ENCODE measurements at regions not wholly inside any gene's neighbourhood (a gene's known extent, or its start where the extent isn't known, plus 50 kb on each side); places are given as distances from the start of the nearest gene placed in this dataset.

- no peaks in the 10 kb centered on the region for H4K20me1 ChIP-seq (replicated peaks; ENCODE audit: insufficient read depth)
- H3K79me2 ChIP-seq (replicated peaks; ENCODE audit: insufficient read depth), result no peaks in the 10 kb centered on the region
- no peak overlapping the region for H3K4me3 ChIP-seq
- H3K36me3 Mint-ChIP-seq (ENCODE audit: low read depth), result no peaks in the 10 kb centered on the region; the same call in 2 of the 3 replicates
- no peak overlapping the region for H3K4me3 Mint-ChIP-seq
- no peaks in the 10 kb centered on the region for H3K4me1 ChIP-seq (ENCODE audit: insufficient read depth)
- H3K27me3 ChIP-seq (ENCODE audit: insufficient read depth), result no peaks in the 10 kb centered on the region
- no peaks in the 10 kb centered on the region for H3K4me1 Mint-ChIP-seq
- no peaks in the 10 kb centered on the region for H3K9me2 ChIP-seq (ENCODE audit: insufficient read depth)
- no peak overlapping the region for H3K27ac Mint-ChIP-seq
- H3K4me2 ChIP-seq, result no peak overlapping the region
- no peaks in the 10 kb centered on the region; the same call in 2 of the 3 replicates for H3K9me3 Mint-ChIP-seq
- H3F3A ChIP-seq (replicated peaks; ENCODE audit: low read depth), result no peaks in the 10 kb centered on the region
- ATAC-seq, result no peak
- no peak overlapping the region for H2AFZ ChIP-seq
- H3K27ac ChIP-seq (ENCODE audit: low read depth), result no peak overlapping the region
- H3K27me3 Mint-ChIP-seq (ENCODE audit: insufficient read depth, low read depth, poor library complexity), result peaks cover 5% of the 10 kb centered on the region
- DNase-seq (ENCODE audit: low spot score), result no peak
- TF ChIP-seq EZH2 (IDR thresholded peaks at IDR 0.05; ENCODE audit: low read depth, unreplicated experiment) (no peak), NANOG (IDR thresholded peaks at IDR 0.05; ENCODE audit: borderline replicate concordance) (no peak), CTCF (conservative IDR thresholded peaks at IDR 0.05; ENCODE audit: low read depth in 2 of 2) (no peak), JUNB (IDR thresholded peaks at IDR 0.05; ENCODE audit: unreplicated experiment) (no peak)
- H3K36me3 ChIP-seq (ENCODE audit: insufficient read depth), result no peaks in the 10 kb centered on the region
These were observed 88.3 kb downstream of the DLL1 start for GRCh38 chr6:170202416-170203135.

- Mint-ChIP-seq H3K9me3 (peaks cover 7% of the 10 kb centered on the region; the same call in 2 of the 3 replicates), H3K4me3 (no peak overlapping the region)
- H2AFZ ChIP-seq, result no peak overlapping the region
- no peak for TF ChIP-seq ETS1 (IDR thresholded peaks at IDR 0.05)
- no peak for TF ChIP-seq ZNF331 (CRISPR knock-in tag; IDR thresholded peaks at IDR 0.05; ENCODE audit: low read depth)
- TF ChIP-seq REST (IDR thresholded peaks at IDR 0.05; ENCODE audit: unreplicated experiment), result no peak
- TF ChIP-seq EZH2 (IDR thresholded peaks at IDR 0.05; ENCODE audit: low read depth, unreplicated experiment), result no peak
- no peak for TF ChIP-seq EZH2phosphoT487 (IDR thresholded peaks at IDR 0.05; ENCODE audit: unreplicated experiment)
- no peak for TF ChIP-seq POLR2AphosphoS5 (IDR thresholded peaks at IDR 0.05; ENCODE audit: low read depth)
These were observed 89.5 kb downstream of the DLL1 start for GRCh38 chr6:170201361-170201760.

More at GRCh38 chr6:170201361-170201760, 89.5 kb downstream of the DLL1 start:
- Mint-ChIP-seq H3K27ac (no peak overlapping the region), H3K4me1 (no peaks in the 10 kb centered on the region), H3K36me3 (ENCODE audit: low read depth) (no peaks in the 10 kb centered on the region; the same call in 2 of the 3 replicates), H3K27me3 (ENCODE audit: insufficient read depth, low read depth, poor library complexity) (peaks cover 5% of the 10 kb centered on the region)
- Histone ChIP-seq H3K27ac (ENCODE audit: low read depth) (no peak overlapping the region), H3K9me2 (ENCODE audit: insufficient read depth) (no peaks in the 10 kb centered on the region), H4K20me1 (replicated peaks; ENCODE audit: insufficient read depth) (no peaks in the 10 kb centered on the region), H3F3A (replicated peaks; ENCODE audit: low read depth) (no peaks in the 10 kb centered on the region), H3K36me3 (ENCODE audit: insufficient read depth) (no peaks in the 10 kb centered on the region), H3K27me3 (ENCODE audit: insufficient read depth) (no peaks in the 10 kb centered on the region), H3K4me1 (ENCODE audit: insufficient read depth) (no peaks in the 10 kb centered on the region), H3K4me3 (no peak overlapping the region), H3K79me2 (replicated peaks; ENCODE audit: insufficient read depth) (no peaks in the 10 kb centered on the region), H3K4me2 (no peak overlapping the region)
- DNase-seq (ENCODE audit: low spot score) (no peak), ATAC-seq (no peak)

All from GM23338 (cell line).